SU-DHL-6 (cell line): ENCODE measurements at regions not wholly inside any gene's neighbourhood (a gene's known extent, or its start where the extent isn't known, plus 50 kb on each side); places are given as distances from the start of the nearest gene placed in this dataset.

Experiments used
- H2AFZ ChIP-seq: fragments of 200-600 bp; sonication (generic); 2 replicates; pipeline ENCODE4 v1.6.1; 2014; ENCODE audit warnings: low read depth, mild to moderate bottlenecking, moderate library complexity, mixed read lengths, antibody characterized with exemption, low read length; ENCODE audit not compliant: severe bottlenecking
- H3F3A ChIP-seq: fragments of 200-600 bp; shearing (Covaris generic); 2 replicates; pipeline ENCODE4 v1.6.0; 2016; ENCODE audit warnings: antibody characterized with exemption, mild to moderate bottlenecking; ENCODE audit not compliant: insufficient read depth
- H3K27ac ChIP-seq: fragments of 200-600 bp; sonication (generic); 2 replicates; pipeline ENCODE4 v1.5.1; 2016; ENCODE audit warnings: low read depth, mild to moderate bottlenecking, low read length, moderate library complexity, mixed read lengths
- H3K27me3 ChIP-seq: fragments of 200-600 bp; sonication (generic), shearing (Covaris generic); 2 replicates; pipeline ENCODE4 v1.6.0; 2014; ENCODE audit warnings: mild to moderate bottlenecking, low read length
- H3K36me3 ChIP-seq: fragments of 200-600 bp; sonication (generic); 2 replicates; pipeline ENCODE4 v1.6.1; 2014; ENCODE audit warnings: mild to moderate bottlenecking, low read length, mixed read lengths
- H3K4me2 ChIP-seq: fragments of 300-600, 200-600 bp; shearing (Covaris generic), sonication (generic); 2 replicates; pipeline ENCODE4 v1.6.0; 2014; ENCODE audit warnings: low read length, low read depth, mild to moderate bottlenecking; ENCODE audit not compliant: poor library complexity, severe bottlenecking
- H3K4me3 ChIP-seq: fragments of 200-600 bp; sonication (generic); 2 replicates; pipeline ENCODE4 v1.5.1; 2014; ENCODE audit warnings: antibody characterized with exemption, low read length, mild to moderate bottlenecking, mixed read lengths; ENCODE audit not compliant: insufficient read depth, poor library complexity, severe bottlenecking
- H3K79me2 ChIP-seq: fragments of 200-600 bp; sonication (generic); 2 replicates; pipeline ENCODE4 v1.6.1; 2014; ENCODE audit warnings: mild to moderate bottlenecking, low read length, moderate library complexity; ENCODE audit not compliant: insufficient read depth
- H3K9ac ChIP-seq: fragments of 200-600 bp; sonication (generic); 2 replicates; pipeline ENCODE4 v1.7.0; 2014; ENCODE audit warnings: mild to moderate bottlenecking, low read length
- H3K9me2 ChIP-seq: fragments of 200-600 bp; sonication (generic); replicated peaks from 2 replicates; pipeline ENCODE4 v1.6.1; 2014; ENCODE audit warnings: low read length; ENCODE audit not compliant: insufficient read depth
- H3K9me3 ChIP-seq: fragments of 200-600 bp; sonication (generic); 2 replicates; pipeline ENCODE4 v1.6.1; 2014; ENCODE audit warnings: low read length, mixed read lengths; ENCODE audit not compliant: insufficient read depth
- H4K20me1 ChIP-seq: fragments of 200-600 bp; sonication (generic); 2 replicates; pipeline ENCODE4 v1.6.1; 2014; ENCODE audit warnings: low read depth, mild to moderate bottlenecking, antibody characterized with exemption, low read length, moderate library complexity, mixed read lengths
- CTCF ChIP-seq: fragments of 200-600 bp; sonication (generic); IDR thresholded peaks from one replicate; pipeline ENCODE4 v1.5.1; 2017; ENCODE audit warnings: antibody characterized with exemption, mild to moderate bottlenecking, low read length, moderate library complexity; ENCODE audit not compliant: insufficient read depth, poor library complexity, severe bottlenecking
- EZH2phosphoT487 ChIP-seq: fragments of 200-600 bp; sonication (generic), shearing (Covaris generic); conservative IDR thresholded peaks from 2 replicates; pipeline ENCODE4 v1.6.1; 2018; ENCODE audit warnings: mild to moderate bottlenecking, antibody characterized with exemption, low read length, moderate library complexity, mixed read lengths

DNA sequence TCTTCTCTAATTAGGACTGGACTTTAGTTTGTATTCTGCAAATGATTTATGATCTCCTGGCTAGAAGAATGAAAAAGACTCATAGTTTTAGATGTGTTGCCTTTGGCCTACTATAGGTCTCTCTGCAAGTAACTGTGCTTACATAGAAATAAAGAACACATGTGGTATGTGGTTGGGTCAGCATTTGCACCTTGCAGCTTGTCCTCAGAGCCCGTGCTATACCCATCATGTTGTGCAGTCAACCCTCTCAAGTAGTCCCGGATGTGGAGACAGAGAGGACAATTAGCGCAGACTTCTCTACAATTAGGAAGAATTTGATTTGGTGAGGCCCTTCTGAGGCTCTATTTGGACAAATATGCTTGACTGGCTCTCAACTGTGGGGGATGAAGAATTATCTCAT lies 203.7 kb upstream of the ITGA4 start:
- H3K79me2 ChIP-seq, result no peaks in the 10 kb centered on the region
- no peak overlapping the region for H3K4me3 ChIP-seq
- no peaks in the 10 kb centered on the region for H4K20me1 ChIP-seq
- H3K4me2 ChIP-seq, result no peak overlapping the region
- H2AFZ ChIP-seq, result no peak overlapping the region
- H3F3A ChIP-seq, result no peaks in the 10 kb centered on the region
- H3K9me3 ChIP-seq, result no peaks in the 10 kb centered on the region
- H3K9ac ChIP-seq, result no peak overlapping the region
- H3K27ac ChIP-seq, result no peak overlapping the region
- H3K27me3 ChIP-seq, result no peaks in the 10 kb centered on the region
- no peak for TF ChIP-seq CTCF
- TF ChIP-seq EZH2phosphoT487, result no peak
- H3K9me2 ChIP-seq, result no peaks in the 10 kb centered on the region
- H3K36me3 ChIP-seq, result no peaks in the 10 kb centered on the region

- no peaks in the 10 kb centered on the region for H4K20me1 ChIP-seq
- no peak overlapping the region for H3K9ac ChIP-seq
- no peak overlapping the region for H2AFZ ChIP-seq
- no peaks in the 10 kb centered on the region for H3K36me3 ChIP-seq
- no peaks in the 10 kb centered on the region for H3K27me3 ChIP-seq
- no peak for TF ChIP-seq CTCF
- TF ChIP-seq EZH2phosphoT487, result no peak
- H3F3A ChIP-seq, result no peaks in the 10 kb centered on the region
- H3K79me2 ChIP-seq, result no peaks in the 10 kb centered on the region
- no peaks in the 10 kb centered on the region for H3K9me3 ChIP-seq
- no peaks in the 10 kb centered on the region for H3K9me2 ChIP-seq
- no peak overlapping the region for H3K4me3 ChIP-seq
- H3K27ac ChIP-seq, result no peak overlapping the region
- H3K4me2 ChIP-seq, result no peak overlapping the region
These were observed 201.5 kb upstream of the ITGA4 start for GRCh38 chr2:181255651-181256050.

- H4K20me1 ChIP-seq, result no peaks in the 10 kb centered on the region
- H3K4me2 ChIP-seq, result no peak overlapping the region
- H3K4me3 ChIP-seq, result no peak overlapping the region
- H3K9ac ChIP-seq, result no peak overlapping the region
- no peaks in the 10 kb centered on the region for H3K36me3 ChIP-seq
- H2AFZ ChIP-seq, result no peak overlapping the region
- H3F3A ChIP-seq, result no peaks in the 10 kb centered on the region
- H3K9me2 ChIP-seq, result no peaks in the 10 kb centered on the region
- H3K27ac ChIP-seq, result no peak overlapping the region
- H3K27me3 ChIP-seq, result no peaks in the 10 kb centered on the region
- H3K9me3 ChIP-seq, result no peaks in the 10 kb centered on the region
- TF ChIP-seq CTCF (no peak), EZH2phosphoT487 (no peak)
- H3K79me2 ChIP-seq, result no peaks in the 10 kb centered on the region
These were observed 198.5 kb upstream of the ITGA4 start for GRCh38 chr2:181258720-181259119.

- Histone ChIP-seq H2AFZ (no peak overlapping the region), H3K27ac (no peak overlapping the region), H3K4me3 (no peak overlapping the region), H3K9me3 (no peaks in the 10 kb centered on the region), H3K79me2 (no peaks in the 10 kb centered on the region), H3K9ac (no peak overlapping the region), H3F3A (no peaks in the 10 kb centered on the region), H3K36me3 (no peaks in the 10 kb centered on the region), H3K9me2 (no peaks in the 10 kb centered on the region), H3K4me2 (no peak overlapping the region), H3K27me3 (no peaks in the 10 kb centered on the region), H4K20me1 (no peaks in the 10 kb centered on the region)
- TF ChIP-seq CTCF, result no peak
- TF ChIP-seq EZH2phosphoT487, result no peak
These were observed 194.4 kb upstream of the ITGA4 start for GRCh38 chr2:181262782-181263181.
